K562 (cell line): ENCODE measurements at regions not wholly inside any gene's neighbourhood (a gene's known extent, or its start where the extent isn't known, plus 50 kb on each side); places are given as distances from the start of the nearest gene placed in this dataset.

Experiments
- CBFA2T2 ChIP-seq: fragments of 450-650 bp; conservative IDR thresholded peaks from 2 replicates; pipeline ENCODE4 v1.6.1; 2017; ENCODE audit warnings: mild to moderate bottlenecking
- CBX1 ChIP-seq: sonication (generic); IDR thresholded peaks from 2 replicates; pipeline ENCODE4 v1.6.1; 2016; ENCODE audit warnings: antibody characterized with exemption, low read depth, mild to moderate bottlenecking
- HNRNPL ChIP-seq: fragments of 200-400 bp; formaldehyde crosslinking; IDR thresholded peaks from 2 replicates; pipeline ENCODE4 v1.6.1; 2017; ENCODE audit warnings: low read depth, mild to moderate bottlenecking, low read length
- KDM2B ChIP-seq: fragments of 250-450 bp; sonication (Bioruptor Pico); IDR thresholded peaks from 2 replicates; pipeline ENCODE4 v1.8.0; 2021; ENCODE audit warnings: mild to moderate bottlenecking, moderate library complexity
- MAFK ChIP-seq: IDR thresholded peaks from 2 replicates; pipeline ENCODE4 v1.6.1; 2011; ENCODE audit warnings: low read length, improper control_type of control experiment
- NFE2L1 ChIP-seq: fragments of 450-650 bp; IDR thresholded peaks from 2 replicates; pipeline ENCODE4 v1.6.1; 2016; ENCODE audit warnings: missing genetic modification characterization, low read depth, mild to moderate bottlenecking, missing compliant biosample characterization, moderate library complexity, borderline replicate concordance
- NFIC ChIP-seq: fragments of 450-650 bp; IDR thresholded peaks from 2 replicates; pipeline ENCODE4 v1.6.1; 2017; ENCODE audit warnings: mild to moderate bottlenecking, inconsistent platforms
- PCBP2 ChIP-seq: fragments of 200-400 bp; formaldehyde crosslinking; IDR thresholded peaks from 2 replicates; pipeline ENCODE4 v1.6.1; 2018; ENCODE audit warnings: low read length, low read depth, mild to moderate bottlenecking, moderate library complexity; ENCODE audit not compliant: poor library complexity, severe bottlenecking
- PPARD ChIP-seq: fragments of 250-450 bp; sonication (Bioruptor Pico); IDR thresholded peaks from 2 replicates; pipeline ENCODE4 v1.8.0; 2022; ENCODE audit warnings: inconsistent platforms, mild to moderate bottlenecking, moderate library complexity
- SIX5 ChIP-seq, 2 experiments: IDR thresholded peaks; 2 replicates each; pipeline ENCODE4 v1.6.1; 2011; ENCODE audit warnings: low read length in 2 of 2, borderline replicate concordance in 1 of 2, low read depth in 1 of 2, mild to moderate bottlenecking in 1 of 2, moderate library complexity in 1 of 2; ENCODE audit not compliant: insufficient read depth in 1 of 2
- SMARCE1 ChIP-seq: fragments of 450-650 bp; IDR thresholded peaks from 2 replicates; pipeline ENCODE4 v1.7.1; 2016; ENCODE audit warnings: mild to moderate bottlenecking
- SP1 ChIP-seq: sonication (generic); formaldehyde crosslinking; IDR thresholded peaks from 2 replicates; pipeline ENCODE4 v1.8.1; 2022; ENCODE audit warnings: mild to moderate bottlenecking, missing genetic modification reagents
- TAF15 ChIP-seq: fragments of 200-400 bp; formaldehyde crosslinking; IDR thresholded peaks from 2 replicates; pipeline ENCODE4 v1.6.1; 2017; ENCODE audit warnings: mild to moderate bottlenecking, low read depth, low read length, moderate library complexity
- TAF9B ChIP-seq: fragments of 450-650 bp; IDR thresholded peaks from 2 replicates; pipeline ENCODE4 v1.6.1; 2018; ENCODE audit warnings: mild to moderate bottlenecking; ENCODE audit not compliant: partially characterized antibody
- TCF7 ChIP-seq: sonication (generic); IDR thresholded peaks from 2 replicates; pipeline ENCODE4 v1.6.1; 2016; ENCODE audit warnings: antibody characterized with exemption, borderline replicate concordance
- TEAD1 ChIP-seq, 2 experiments: fragments of 450-650 bp in 1 of 2; sonication (generic) in 1 of 2; formaldehyde crosslinking; IDR thresholded peaks; 2 replicates each; pipeline versions ENCODE4 v1.4.0 to v1.8.0; 2020 to 2022; ENCODE audit warnings: mild to moderate bottlenecking in 2 of 2, missing genetic modification reagents in 1 of 2
- YY1 ChIP-seq, 3 experiments: IDR thresholded peaks; 2 replicates each; pipeline ENCODE4 v1.6.1; 2011; ENCODE audit warnings: low read length in 2 of 3, mild to moderate bottlenecking in 2 of 3, moderate library complexity in 2 of 3, borderline replicate concordance in 1 of 3, control low read depth in 1 of 3, low read depth in 1 of 3; ENCODE audit not compliant: insufficient read depth in 3 of 3, insufficient replicate concordance in 2 of 3, control insufficient read depth in 1 of 3, insufficient read length in 1 of 3; ENCODE audit errors: extremely low read depth in 1 of 3
- ZBTB7A ChIP-seq: IDR thresholded peaks from 2 replicates; pipeline ENCODE4 v1.6.1; 2011; ENCODE audit warnings: low read depth, mild to moderate bottlenecking, low read length, moderate library complexity, borderline replicate concordance; ENCODE audit not compliant: control insufficient read depth
- ZNF197 ChIP-seq: fragments of 200-800 bp; sonication (Bioruptor generic); IDR thresholded peaks from 2 replicates; pipeline ENCODE4 v1.6.1; 2016; ENCODE audit warnings: low read depth, missing genetic modification characterization, missing compliant biosample characterization
- TF ChIP-seq, protein P1 (sequence below): IDR thresholded peaks from 2 replicates; pipeline ENCODE4 v1.6.1; 2012; ENCODE audit warnings: low read depth, low read length, improper control_type of control experiment, borderline replicate concordance
- TF ChIP-seq, protein P2 (sequence below): IDR thresholded peaks from 3 replicates; pipeline ENCODE4 v1.6.1; 2011; ENCODE audit warnings: borderline replicate concordance, mild to moderate bottlenecking; ENCODE audit not compliant: insufficient read length, insufficient read depth
- TF ChIP-seq, protein P3 (sequence below): fragments of 450-650 bp; formaldehyde crosslinking; IDR thresholded peaks from 2 replicates; pipeline ENCODE4 v1.4.0; 2020; ENCODE audit warnings: mild to moderate bottlenecking, moderate library complexity
- TF ChIP-seq, protein P4 (sequence below): fragments of 250-450 bp; sonication (Bioruptor Pico); IDR thresholded peaks from 2 replicates; pipeline ENCODE4 v1.8.0; 2021; ENCODE audit warnings: borderline replicate concordance, mild to moderate bottlenecking, moderate library complexity; ENCODE audit not compliant: poor library complexity, severe bottlenecking

DNA sequence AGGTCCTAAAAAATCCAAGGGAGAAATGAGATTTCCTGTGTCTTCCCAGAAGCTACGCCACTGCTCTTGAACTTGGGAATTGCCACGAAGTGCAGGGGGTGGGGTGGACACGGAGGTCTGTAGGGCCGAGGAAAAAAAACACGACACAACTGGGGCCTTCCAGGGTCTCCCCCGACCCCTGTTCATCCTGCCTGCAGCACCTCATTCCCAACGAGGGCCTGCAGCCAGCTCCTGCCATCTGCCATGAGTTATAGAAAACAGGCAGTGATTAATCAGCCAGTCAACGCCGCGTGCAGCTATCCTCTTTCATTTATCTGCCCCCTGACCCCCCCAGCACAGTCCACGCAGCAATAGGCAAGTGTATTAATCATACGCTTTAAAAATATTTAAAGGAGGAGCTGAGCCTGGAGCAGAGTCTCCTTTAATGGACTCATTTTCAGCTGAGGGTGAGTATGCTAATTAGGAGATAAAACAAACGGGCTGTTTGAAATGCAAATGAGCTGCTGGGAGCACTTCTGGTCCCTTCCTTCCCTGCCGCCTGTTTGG is 209.9 kb downstream of the TFCP2L1 start (continued):
- peak in 2 of 3 experiments; percentile 76 to 93 for TF ChIP-seq YY1 (IDR thresholded peaks at IDR 0.05; ENCODE audit: borderline replicate concordance in 1 of 3, control insufficient read depth in 1 of 3, extremely low read depth in 1 of 3, insufficient read depth in 3 of 3, insufficient read length in 1 of 3, insufficient replicate concordance in 2 of 3, low read depth in 1 of 3, low read length in 2 of 3)
- TF ChIP-seq, protein P1, sequence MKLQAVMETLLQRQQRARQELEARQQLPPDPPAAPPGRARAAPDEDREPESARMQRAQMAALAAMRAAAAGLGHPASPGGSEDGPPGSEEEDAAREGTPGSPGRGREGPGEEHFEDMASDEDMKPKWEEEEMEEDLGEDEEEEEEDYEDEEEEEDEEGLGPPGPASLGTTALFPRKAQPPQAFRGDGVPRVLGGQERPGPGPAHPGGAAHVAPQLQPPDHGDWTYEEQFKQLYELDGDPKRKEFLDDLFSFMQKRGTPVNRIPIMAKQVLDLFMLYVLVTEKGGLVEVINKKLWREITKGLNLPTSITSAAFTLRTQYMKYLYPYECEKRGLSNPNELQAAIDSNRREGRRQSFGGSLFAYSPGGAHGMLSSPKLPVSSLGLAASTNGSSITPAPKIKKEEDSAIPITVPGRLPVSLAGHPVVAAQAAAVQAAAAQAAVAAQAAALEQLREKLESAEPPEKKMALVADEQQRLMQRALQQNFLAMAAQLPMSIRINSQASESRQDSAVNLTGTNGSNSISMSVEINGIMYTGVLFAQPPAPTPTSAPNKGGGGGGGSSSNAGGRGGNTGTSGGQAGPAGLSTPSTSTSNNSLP = peak; percentile 93
- TF ChIP-seq, protein P2, sequence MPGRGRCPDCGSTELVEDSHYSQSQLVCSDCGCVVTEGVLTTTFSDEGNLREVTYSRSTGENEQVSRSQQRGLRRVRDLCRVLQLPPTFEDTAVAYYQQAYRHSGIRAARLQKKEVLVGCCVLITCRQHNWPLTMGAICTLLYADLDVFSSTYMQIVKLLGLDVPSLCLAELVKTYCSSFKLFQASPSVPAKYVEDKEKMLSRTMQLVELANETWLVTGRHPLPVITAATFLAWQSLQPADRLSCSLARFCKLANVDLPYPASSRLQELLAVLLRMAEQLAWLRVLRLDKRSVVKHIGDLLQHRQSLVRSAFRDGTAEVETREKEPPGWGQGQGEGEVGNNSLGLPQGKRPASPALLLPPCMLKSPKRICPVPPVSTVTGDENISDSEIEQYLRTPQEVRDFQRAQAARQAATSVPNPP = no peak
- TF ChIP-seq PPARD (CRISPR knock-in tag) = no peak
- TF ChIP-seq, protein P3, sequence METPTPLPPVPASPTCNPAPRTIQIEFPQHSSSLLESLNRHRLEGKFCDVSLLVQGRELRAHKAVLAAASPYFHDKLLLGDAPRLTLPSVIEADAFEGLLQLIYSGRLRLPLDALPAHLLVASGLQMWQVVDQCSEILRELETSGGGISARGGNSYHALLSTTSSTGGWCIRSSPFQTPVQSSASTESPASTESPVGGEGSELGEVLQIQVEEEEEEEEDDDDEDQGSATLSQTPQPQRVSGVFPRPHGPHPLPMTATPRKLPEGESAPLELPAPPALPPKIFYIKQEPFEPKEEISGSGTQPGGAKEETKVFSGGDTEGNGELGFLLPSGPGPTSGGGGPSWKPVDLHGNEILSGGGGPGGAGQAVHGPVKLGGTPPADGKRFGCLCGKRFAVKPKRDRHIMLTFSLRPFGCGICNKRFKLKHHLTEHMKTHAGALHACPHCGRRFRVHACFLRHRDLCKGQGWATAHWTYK (CRISPR knock-in tag) = peak; percentile 88
- TF ChIP-seq CBX1 = peak; percentile 100
- TF ChIP-seq TCF7 = peak; percentile 91; the same call in 1 of the 2 replicates
- TF ChIP-seq NFE2L1 (tag) = no peak
- no peak for TF ChIP-seq SMARCE1
- TF ChIP-seq MAFK = 0 out of 2 replicates have a peak, but pooled peaks have one; percentile 12
- no peak for TF ChIP-seq PCBP2
- TF ChIP-seq TAF15 = 0 out of 2 replicates have a peak, but pooled peaks have one; percentile 86
- TF ChIP-seq, protein P4, sequence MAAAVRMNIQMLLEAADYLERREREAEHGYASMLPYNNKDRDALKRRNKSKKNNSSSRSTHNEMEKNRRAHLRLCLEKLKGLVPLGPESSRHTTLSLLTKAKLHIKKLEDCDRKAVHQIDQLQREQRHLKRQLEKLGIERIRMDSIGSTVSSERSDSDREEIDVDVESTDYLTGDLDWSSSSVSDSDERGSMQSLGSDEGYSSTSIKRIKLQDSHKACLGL = no peak
- peak in 1 of 2 experiments; percentile 44; a peak in 3 of 4 replicates for TF ChIP-seq SIX5 (IDR thresholded peaks at IDR 0.05; ENCODE audit: borderline replicate concordance in 1 of 2, insufficient read depth in 1 of 2, low read depth in 1 of 2, low read length in 2 of 2)
- no peak for TF ChIP-seq KDM2B (CRISPR knock-in tag)
- TF ChIP-seq HNRNPL = peak; percentile 90
- no peak for TF ChIP-seq ZNF197
- peak; percentile 79 for TF ChIP-seq NFIC
- TF ChIP-seq TAF9B = peak; percentile 92
- TF ChIP-seq ZBTB7A = peak; percentile 99
- peak; percentile 32 for TF ChIP-seq CBFA2T2
- peak; percentile 40; the same call in 1 of the 2 replicates for TF ChIP-seq SP1 (CRISPR knock-in tag)
- peak; percentile 44 to 92; a peak in 3 of 4 replicates for TF ChIP-seq TEAD1 (CRISPR knock-in tag; IDR thresholded peaks at IDR 0.05)
